SW480 (cell line): ENCODE measurements at regions not wholly inside any gene's neighbourhood (a gene's known extent, or its start where the extent isn't known, plus 50 kb on each side); places are given as distances from the start of the nearest gene placed in this dataset.
"Not testable (repeated sequence)": the region's sequence is repeated elsewhere in the genome, so short reads cannot be mapped to it uniquely, and the experiment has no call there.

Experiments used
- DNase-seq: peaks from one replicate; pipeline ENCODE4 v3.0.0-alpha.2; 2016; ENCODE audit warnings: low spot score

DNA sequence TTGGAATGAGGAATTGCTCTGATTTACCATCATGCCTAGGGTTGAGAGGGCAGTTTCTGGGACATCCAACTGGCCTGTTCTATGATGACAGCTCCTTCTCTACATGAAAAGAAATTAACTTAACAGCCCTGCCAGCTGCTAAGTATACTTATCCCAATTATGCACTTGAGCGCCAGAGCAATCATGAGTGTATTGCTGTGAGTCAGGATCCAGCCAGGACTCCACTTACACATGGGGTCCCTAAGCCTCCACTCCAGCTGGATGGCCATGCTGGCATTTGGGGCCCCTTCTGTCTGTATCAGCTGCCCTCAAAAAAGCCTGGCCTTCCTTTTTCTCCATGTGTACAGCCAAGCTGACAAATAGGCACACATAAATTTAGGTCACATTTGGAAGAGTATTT lies 481.9 kb downstream of the TMX3 start:
- DNase-seq = no peak

DNA sequence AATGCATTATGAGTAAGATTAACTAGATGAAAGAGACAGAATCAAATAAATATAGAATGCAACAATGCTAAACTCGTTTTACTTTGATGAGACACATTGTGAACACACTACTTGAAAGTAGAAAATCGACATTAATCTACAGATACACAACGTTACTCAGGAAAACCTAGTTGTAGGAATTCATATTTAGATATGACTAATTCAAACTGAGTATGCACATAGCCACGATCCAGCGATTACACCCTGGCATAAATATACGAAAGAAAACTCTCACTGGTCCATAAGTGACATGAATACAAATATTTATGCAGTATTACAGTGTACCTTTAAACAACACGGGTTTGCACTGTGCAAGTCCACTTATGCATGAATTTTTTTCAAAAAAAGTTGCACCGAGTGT lies 485.6 kb downstream of the TMX3 start:
- no peak for DNase-seq

DNA sequence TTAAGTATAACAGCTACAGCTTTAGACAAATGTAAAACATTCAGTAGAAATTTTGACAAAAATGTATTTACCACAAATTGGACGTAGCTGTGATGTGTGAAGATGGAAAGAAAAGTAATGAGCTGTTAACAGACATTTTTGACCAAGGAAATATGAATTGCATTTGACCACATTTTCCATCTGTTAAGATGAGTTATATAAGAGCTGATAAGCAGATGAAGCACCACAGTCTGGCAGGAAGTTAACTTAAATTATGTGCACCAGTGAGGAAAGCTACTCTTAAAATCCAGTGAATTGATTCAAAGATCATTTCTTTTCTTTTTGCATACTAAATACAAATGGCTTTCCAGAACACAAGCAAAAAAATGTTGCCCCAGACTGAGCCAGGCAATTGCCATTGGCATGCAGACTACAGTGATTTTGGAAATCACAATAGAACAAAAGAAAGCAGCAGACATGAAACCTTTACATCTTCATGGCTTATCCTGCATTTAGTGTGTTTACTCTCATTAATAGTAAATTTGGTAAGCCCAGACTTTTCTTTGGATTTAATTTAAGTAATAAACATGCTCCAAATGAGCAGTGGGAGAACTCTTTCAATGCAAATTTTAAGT lies 493.7 kb downstream of the TMX3 start:
- no peak for DNase-seq

DNA sequence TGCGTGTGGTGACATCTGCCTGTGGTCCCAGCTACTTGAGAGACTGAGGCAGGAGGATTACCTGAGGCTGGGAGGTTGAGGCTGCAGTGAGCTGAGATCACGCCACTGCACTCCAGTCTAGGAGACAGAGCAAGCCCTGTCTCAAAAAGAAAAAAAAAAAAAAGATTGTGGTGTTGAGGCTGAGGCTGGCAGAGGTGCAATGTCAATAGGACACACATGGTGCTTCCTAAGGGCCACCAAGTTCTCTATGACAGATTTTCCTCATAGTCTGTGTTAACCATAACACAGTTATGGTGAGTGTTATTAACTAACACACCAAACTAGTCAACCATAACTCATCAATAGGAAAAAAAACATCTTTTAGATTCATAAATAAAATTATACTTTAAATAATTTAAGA lies 494.4 kb downstream of the TMX3 start:
- no peak for DNase-seq

DNA sequence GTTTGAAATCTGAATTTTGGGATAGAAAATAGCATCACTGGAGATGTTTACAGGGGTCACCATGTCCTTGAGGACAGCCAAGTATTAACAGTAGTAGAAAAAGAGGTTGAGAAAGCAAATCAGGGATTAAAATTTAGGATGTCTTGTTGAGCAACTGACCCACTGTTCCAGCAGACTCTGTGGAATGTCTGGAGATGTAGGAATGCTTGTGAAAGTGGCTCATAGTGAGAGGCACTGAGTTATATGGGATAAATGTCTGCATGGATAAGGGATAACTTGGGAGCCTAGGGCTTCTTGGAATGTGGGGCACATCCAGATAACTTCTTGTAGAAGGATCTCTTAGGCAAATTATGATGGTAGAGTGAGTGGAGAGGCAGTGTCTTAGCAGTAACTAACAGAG lies 495.0 kb downstream of the TMX3 start:
- no peak for DNase-seq

DNA sequence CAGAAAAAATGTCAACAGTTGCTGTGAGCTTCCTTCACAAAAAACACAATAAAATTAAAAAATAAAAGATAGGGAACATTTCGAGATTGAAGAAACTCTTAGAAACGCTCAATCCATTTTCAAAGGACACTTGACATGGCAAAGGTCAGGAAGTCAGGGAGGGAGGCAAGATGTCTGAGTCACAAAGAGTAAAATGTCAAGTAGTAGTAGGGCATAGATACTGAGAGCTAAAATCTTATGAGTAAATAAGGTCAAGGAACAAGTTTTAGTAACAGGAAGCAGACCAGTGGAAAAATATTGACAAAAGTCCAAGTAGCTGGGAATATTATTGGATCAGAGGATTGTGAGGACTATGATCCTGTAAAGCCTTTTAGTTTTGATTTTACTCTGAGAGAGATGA lies 495.6 kb downstream of the TMX3 start:
- no peak for DNase-seq

DNA sequence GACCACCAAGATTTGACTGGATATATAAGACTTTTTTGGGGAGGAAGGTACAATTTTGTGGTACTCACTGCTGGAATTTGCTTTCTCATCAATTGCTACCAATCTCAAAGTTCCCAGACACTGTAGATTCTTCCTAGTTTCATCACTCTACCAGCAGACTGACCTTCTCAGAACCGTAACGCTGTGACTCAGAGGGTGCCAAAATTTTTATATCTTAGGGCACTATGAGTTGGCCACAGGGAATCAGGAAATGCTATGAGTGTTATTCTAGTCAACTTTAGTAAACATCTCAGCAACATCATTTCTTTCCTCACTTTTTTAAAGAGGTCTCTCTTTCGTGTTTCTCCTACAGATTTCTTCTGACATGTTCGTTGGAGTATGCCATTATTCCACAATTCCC lies 499.0 kb downstream of the TMX3 start:
- DNase-seq = no peak

DNA sequence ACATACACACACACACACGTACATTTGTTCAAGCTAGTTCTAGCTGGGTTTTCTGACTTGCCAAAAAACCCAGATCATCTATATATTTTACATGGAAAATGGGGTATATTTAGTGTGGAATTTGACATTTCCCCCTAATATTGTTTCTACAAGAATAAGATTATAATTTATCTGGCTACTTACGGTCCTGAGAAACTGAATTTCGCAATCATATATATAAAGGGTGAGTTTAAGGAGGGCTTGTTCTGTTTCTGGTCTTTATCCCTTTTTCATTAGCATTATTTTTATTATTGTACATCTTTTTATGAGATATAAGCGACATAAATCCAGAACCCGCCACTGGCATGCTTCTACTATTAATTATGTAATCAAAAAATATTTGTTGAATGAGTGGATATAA lies 528.9 kb downstream of the TMX3 start:
- no peak for DNase-seq

DNA sequence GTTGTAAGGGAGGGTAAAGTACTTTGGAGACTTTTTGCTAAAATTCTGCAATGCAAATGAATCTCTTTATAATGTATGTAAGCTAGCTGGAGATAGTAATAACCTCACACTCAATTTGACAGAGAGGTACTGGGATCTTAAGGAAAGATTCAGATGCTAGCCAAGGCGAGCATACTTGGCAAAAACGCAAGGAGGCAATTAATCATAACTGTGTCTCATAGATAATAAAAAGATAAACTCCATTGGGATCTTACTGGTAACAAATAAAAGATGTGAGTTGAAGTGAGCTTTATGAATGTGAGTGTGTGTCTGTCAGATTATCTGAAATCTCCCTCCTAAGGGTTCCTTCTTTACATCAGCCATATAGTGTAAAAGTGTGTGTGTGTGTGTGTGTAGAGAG lies 533.0 kb downstream of the TMX3 start:
- no peak for DNase-seq

DNA sequence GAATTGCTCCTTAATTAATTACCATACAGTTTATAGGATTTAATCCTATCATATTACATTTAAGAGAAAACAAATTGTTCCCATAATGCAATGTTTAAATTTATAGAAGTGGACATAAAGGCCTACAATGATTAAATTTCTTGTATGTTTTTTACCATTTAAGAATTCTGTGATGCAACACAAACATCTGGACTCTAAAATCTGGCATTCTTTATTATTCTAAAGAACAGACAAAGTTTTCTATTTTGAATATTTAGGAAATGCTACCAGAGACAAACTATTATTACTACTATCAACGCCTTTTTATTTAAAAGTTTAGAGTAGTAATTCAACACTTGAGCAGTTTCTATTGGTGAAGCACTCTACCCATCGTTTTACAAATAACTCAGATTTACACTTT lies 535.1 kb downstream of the TMX3 start:
- DNase-seq = no peak

DNA sequence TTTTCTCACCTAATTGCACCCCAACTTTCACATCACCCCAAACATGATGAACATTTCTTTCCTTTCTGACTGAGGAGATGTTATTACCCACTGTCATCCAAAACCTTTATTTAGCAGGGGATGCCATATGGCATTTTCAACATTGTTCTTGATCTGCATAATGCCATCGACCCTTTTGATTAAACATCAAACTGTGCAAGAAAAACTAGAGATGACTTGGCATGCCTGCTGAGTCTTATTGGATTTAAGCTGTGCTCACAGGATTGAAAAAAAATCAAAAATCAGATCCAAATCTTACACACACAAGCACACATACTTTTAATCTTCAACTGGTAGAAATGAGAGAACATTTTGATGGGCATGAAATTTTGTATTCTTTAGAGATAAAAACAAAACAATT lies 536.0 kb downstream of the TMX3 start:
- DNase-seq = no peak

DNA sequence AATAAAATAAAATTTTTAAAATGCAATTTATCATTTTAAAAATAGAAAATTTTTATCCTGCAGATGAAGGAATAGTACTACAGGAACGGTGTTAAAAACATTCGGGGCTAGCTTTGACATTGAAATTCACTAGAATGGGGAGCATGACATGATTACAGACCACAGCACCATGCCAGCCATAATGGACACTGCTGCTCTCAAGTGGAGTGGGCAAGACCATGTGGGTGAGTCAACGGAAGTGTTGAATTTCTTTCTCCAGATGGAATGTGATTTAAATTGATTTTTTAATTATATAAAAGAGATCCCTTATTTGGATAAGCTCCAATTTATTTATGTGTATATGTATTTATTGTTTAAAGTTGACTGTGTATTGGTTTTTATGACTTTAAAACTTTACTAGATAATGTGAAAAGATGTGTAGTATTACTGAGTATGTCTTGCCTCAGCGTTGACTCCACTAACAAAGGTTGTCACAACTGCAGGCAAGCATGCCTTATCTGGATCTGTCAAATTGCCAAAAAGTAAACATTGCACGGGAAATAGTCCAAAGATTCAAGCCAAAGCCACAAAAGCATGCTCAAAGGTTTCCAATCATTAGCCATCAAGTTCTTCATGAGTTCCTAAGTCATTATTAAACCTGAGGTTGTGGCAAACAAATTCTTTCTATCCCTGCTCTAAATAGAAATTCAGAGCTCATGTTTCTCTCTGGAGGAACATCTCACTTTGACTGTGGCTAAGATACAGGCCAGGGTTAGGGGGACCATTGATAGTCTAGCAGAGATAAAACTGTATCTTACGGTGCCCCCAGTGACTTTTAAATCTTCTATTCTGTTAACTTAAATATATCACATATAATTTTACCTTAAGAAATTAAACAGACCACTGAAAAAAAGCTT lies 536.9 kb downstream of the TMX3 start:
- DNase-seq = no peak

DNA sequence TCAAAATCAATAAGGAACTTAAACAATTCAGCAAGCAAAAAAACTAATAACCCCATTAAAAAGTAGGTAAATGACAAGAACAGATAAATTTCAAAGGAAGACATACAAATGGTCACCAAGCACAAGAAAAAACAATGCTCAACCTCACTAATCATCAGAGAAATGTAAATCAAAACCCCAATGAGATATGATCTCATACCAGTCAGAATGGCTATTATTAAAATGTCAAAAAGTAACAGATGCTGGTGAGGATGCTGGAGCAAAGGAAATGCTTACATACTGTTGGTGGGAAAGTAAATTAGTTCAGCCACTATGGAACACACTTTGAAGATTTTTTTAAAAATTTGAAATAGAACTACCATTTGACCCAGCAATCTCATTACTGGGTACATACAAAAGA lies 538.0 kb downstream of the TMX3 start:
- no peak for DNase-seq

DNA sequence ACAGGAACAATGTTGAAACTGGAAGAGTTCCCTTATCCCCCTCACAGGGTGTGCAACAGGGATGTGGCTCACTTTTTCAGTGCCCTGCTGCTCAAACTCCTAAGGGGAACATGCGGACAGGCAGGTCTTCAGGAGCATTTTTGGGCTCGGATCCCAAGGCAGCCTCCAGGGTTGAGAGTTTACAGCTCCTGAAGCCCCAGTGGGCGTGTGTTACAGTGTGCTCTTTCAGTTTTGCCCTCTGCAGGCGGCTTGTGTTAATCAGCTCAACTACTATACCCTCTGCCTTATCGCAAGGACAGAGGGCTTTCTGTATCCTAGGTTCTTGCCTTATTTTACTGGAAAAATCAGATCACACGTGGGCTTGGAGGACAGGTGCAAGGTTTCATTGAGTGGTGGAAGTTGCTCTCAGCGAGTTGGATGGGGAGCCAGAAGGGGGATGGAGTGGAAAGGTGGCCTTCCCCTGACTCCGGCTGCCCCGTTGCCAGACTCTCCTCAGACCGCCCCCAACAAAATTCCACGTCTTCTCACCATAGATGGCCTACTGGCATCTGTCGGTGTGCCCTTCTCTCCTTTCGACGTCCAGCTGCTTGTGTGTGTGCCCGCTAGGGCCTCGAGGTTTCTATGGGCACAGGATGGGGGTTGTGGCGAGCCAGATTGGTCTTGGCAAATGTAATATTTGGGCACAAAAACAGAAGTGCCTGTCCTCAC lies 541.9 kb downstream of the TMX3 start:
- no peak for DNase-seq

DNA sequence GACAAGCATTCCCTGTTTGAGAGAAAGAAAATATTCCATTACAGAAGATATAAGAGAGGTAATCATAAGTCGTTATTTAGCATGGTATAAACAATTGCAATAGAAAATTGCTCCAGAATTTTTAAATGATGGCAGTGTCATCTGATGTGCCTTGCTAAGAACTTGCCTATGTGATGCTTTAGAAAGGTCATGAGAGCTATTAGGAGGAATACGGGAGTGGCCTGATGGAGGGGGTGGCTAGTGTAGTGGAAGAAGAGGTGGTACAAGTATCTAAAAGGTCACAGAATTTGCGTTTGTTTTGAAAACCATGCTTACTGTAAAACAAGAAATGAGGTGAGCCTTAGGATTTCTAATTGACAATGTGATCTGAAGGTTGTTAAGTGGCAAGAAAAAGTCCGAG lies 550.0 kb downstream of the TMX3 start:
- no peak for DNase-seq

DNA sequence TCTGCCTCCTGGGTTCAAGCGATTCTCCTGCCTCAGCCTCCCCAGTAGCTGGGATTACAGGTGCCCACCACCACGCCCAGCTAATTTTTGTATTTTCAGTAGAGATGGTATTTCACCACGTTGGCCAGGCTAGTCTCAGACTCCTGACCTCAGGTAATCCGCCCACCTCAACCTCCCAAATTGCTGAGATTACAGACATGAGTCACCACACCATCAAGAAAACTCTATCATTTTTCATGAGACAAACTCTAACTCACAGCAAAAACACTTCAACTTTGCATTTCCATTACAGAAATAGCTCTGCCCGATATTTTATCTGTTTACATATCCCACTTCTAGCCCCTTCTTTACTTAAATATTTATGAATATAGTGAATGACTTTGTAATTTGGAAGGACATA lies 561.1 kb downstream of the TMX3 start:
- DNase-seq = not testable (repeated sequence)

DNA sequence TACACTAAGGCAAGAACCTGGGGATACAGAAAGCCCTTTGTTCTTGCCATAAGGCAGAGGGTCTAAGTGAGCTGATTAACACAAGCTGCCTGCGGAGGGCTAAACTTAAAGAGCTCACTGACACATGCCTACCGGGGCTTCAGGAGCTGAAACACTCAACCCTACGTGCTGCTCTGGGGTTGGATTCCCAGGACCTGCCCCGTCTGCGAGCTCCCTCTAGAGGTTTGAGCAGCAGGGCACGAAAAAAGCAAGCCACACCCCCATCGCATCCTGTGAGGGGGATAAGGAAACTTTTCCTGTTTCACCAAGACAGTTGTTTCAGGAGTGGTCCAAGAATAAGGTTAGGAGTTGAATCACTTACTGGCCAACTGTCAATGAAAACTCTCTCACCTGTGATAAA lies 562.1 kb downstream of the TMX3 start:
- DNase-seq = peak; percentile 21

DNA sequence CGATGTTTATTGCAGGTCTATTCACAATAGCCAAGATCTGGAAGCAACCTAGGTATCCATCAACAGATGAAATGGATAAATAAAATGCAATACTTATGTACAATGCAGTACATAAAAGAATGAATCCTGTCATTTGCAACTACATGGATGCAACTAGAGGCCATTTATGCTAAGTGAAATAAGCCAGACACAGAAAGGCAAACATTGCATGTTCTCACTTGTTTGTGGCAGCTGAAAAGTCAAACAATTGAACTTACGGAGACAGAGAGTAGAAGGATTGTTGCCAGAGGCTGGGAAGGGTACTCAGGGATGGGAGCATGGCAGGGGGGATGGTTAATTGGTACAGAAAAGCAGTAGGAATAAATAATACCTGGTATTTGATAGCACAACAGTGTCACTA lies 563.9 kb downstream of the TMX3 start:
- DNase-seq = no peak

DNA sequence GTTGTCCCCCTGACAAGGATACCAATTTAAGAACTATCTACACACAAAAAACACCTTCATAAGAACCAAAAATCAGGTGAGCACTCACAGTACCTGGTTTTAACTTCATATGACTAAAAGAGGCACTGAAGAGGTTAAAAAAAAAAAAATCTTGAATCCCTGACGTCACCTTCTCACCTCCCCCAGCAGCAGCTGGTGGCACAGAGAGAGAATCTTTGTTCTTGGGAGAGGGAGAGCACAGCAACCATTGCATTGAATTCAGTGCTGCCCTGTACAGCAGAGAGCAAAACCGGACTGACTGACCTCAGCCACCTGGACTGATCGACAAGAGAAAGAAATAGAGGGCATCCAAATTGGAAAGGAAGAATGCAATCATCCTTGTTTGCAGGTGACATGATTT lies 566.0 kb downstream of the TMX3 start:
- no peak for DNase-seq

DNA sequence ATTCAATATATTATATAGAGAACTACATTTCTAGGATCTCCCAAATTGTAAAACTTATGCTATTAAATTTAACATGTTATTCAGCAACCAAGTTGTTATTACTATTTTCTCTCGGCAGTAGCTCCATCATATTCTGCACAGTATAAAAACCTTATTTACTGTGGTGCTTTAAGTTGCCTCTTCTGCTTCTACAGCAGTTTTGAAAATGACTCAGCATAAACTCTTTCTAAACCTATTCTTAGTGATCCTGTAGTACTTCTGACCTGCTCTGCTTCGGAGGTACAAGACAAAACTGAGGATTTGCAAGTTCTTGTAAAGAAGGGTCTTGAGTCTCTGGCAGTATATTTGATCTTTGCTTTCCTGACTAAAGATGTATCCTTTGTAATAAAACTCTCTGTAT lies 567.2 kb downstream of the TMX3 start:
- DNase-seq = no peak

DNA sequence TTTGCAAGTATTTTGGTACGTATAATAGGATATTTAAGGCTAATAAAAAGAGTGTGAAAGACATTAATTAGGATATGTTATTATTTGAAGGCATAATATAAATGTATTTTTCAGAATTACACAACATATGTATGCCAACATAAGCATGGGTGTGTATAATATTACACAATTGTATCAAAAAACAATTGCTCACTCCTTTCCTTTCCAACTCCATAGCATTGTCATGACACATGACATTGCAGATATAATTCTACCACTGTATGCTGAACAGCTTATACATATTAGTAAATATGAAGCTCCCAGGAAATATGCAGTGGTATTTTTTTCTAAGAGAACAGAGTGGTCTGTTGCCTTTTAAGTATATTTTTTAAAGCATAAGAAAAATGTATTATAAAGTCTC lies 593.1 kb downstream of the TMX3 start:
- DNase-seq = no peak

DNA sequence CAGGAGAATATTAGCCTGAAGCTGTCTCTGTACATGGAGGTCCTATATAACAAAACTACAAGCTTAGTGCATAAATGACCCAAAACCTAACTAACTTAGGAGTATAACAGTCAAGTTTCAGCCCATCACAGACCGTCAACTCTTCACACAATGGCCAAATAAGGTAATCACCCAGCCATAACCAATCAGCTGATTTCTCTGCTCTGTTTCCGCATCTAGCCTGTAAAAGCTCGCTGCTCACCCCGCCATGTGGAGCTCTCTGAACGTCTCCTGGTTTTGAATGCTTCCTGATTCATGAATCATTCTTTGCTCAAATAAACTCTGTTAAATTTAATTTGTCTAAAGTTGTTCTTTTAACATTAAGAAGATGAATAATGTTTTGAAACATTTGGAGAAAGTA lies 593.6 kb downstream of the TMX3 start:
- no peak for DNase-seq

DNA sequence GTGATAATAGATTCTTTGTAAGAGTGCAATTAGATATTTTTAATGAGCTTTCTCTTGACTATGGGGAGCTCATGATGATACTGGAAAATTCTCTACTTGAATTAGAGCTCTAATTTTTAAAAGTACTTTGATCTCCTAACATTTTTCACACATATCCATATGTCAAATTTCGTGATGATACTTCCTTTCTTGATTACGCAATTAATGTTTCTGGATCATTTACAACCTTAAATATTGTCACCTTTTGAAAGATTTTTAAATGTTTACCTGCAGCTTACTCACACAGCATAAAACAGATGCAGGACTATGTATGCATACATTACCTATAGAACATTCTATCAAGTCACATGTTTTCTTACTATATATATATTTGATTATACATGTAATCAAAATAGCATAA lies 598.5 kb upstream of the DSEL start:
- no peak for DNase-seq
